ENCODE measurements at regions not wholly inside any gene's neighbourhood (a gene's known extent, or its start where the extent isn't known, plus 50 kb on each side); places are given as distances from the start of the nearest gene placed in this dataset.

GRCh38 chr6:134756374-134757025, 193.4 kb downstream of the ALDH8A1 start:
- TF ChIP-seq CTCF (IDR thresholded peaks at IDR 0.05) (no peak), POLR2A (IDR thresholded peaks at IDR 0.05) (no peak)
- H3K27me3 ChIP-seq, result no peaks in the 10 kb centered on the region
- 81 to 94% methylated on average over 2 of the region's 2 CpGs for WGBS, 2 donors
- DNase-seq, result no peak
- no peaks in the 10 kb centered on the region for H3K9me3 ChIP-seq
- no peak overlapping the region for H3K4me3 ChIP-seq (replicated peaks in 1 of 3)
- H3K4me1 ChIP-seq, result peaks cover 0 to 4% of the 10 kb centered on the region in 2 donors
- intact Hi-C loops (cut with DNase I), result no loop called here
- no peak overlapping the region for H3K27ac ChIP-seq
- H3K36me3 ChIP-seq, result no peaks in the 10 kb centered on the region

GRCh38 chr6:134754013-134754690, 195.7 kb downstream of the ALDH8A1 start:
- intact Hi-C loops (cut with DNase I), result no loop called here
- peaks cover 0 to 4% of the 10 kb centered on the region in 2 donors for H3K4me1 ChIP-seq
- TF ChIP-seq CTCF (IDR thresholded peaks at IDR 0.05), result no peak
- no peak for TF ChIP-seq POLR2A (IDR thresholded peaks at IDR 0.05)
- H3K9me3 ChIP-seq, result no peaks in the 10 kb centered on the region
- DNase-seq, result no peak
- no peaks in the 10 kb centered on the region for H3K36me3 ChIP-seq
- H3K27ac ChIP-seq, result no peak overlapping the region
- 82 to 83% methylated on average over 4 of the region's 4 CpGs for whole genome bisulfite sequencing, 2 donors
- no peak overlapping the region for H3K4me3 ChIP-seq (replicated peaks in 1 of 3)
- no peaks in the 10 kb centered on the region for H3K27me3 ChIP-seq

- Histone ChIP-seq H3K4me1 (no peaks in the 10 kb centered on the region), H3K27ac (no peak overlapping the region), H3K36me3 (no peaks in the 10 kb centered on the region), H3K9me3 (no peaks in the 10 kb centered on the region), H3K27me3 (no peaks in the 10 kb centered on the region), H3K4me3 (replicated peaks in 1 of 3) (no peak overlapping the region)
- no peak for TF ChIP-seq POLR2A (IDR thresholded peaks at IDR 0.05)
- no peak for TF ChIP-seq CTCF (IDR thresholded peaks at IDR 0.05)
- intact Hi-C loops (cut with DNase I), result no loop called here
- 64 to 68% methylated on average over 4 of the region's 4 CpGs for WGBS, 2 donors
- no peak for DNase-seq
Measured at GRCh38 chr6:134753001-134753400, 196.9 kb downstream of the ALDH8A1 start.

- no peaks in the 10 kb centered on the region for H3K4me1 ChIP-seq
- TF ChIP-seq CTCF (IDR thresholded peaks at IDR 0.05), result no peak
- no peak for TF ChIP-seq POLR2A (IDR thresholded peaks at IDR 0.05)
- DNase-seq, result no peak
- no peaks in the 10 kb centered on the region for H3K36me3 ChIP-seq
- intact Hi-C loops (cut with DNase I), result no loop called here
- WGBS, 2 donors, result 83 to 90% methylated on average over 5 of the region's 5 CpGs
- no peaks in the 10 kb centered on the region for H3K27me3 ChIP-seq
- H3K9me3 ChIP-seq, result no peaks in the 10 kb centered on the region
- no peak overlapping the region for H3K27ac ChIP-seq
- no peak overlapping the region for H3K4me3 ChIP-seq (replicated peaks in 1 of 3)
Measured at GRCh38 chr6:134752445-134752844, 197.5 kb downstream of the ALDH8A1 start.

- TF ChIP-seq CTCF (IDR thresholded peaks at IDR 0.05), result no peak
- TF ChIP-seq POLR2A (IDR thresholded peaks at IDR 0.05), result no peak
- no peak for DNase-seq
Measured at GRCh38 chr6:134750669-134751068, 199.2 kb downstream of the ALDH8A1 start.

More at GRCh38 chr6:134750669-134751068, 199.2 kb downstream of the ALDH8A1 start:
- H3K9me3 ChIP-seq, result no peaks in the 10 kb centered on the region
- no peak overlapping the region for H3K4me3 ChIP-seq (replicated peaks in 1 of 3)
- H3K4me1 ChIP-seq, result no peaks in the 10 kb centered on the region
- H3K27ac ChIP-seq, result no peak overlapping the region
- no peaks in the 10 kb centered on the region for H3K27me3 ChIP-seq
- intact Hi-C loops (cut with DNase I), result no loop called here
- H3K36me3 ChIP-seq, result no peaks in the 10 kb centered on the region
